HUES6 (cell line): ENCODE measurements at regions not wholly inside any gene's neighbourhood (a gene's known extent, or its start where the extent isn't known, plus 50 kb on each side); places are given as distances from the start of the nearest gene placed in this dataset.

Experiments used
- H3K27ac ChIP-seq: 2 replicates; pipeline ENCODE4 v1.7.0; 2013; ENCODE audit warnings: low read depth, mild to moderate bottlenecking, low read length, inconsistent platforms
- H3K27me3 ChIP-seq: 2 replicates; pipeline ENCODE4 v1.6.1; 2013; ENCODE audit warnings: low read length; ENCODE audit not compliant: control insufficient read depth, insufficient read depth
- H3K36me3 ChIP-seq: 2 replicates; pipeline ENCODE4 v1.6.1; 2013; ENCODE audit warnings: low read length; ENCODE audit not compliant: control insufficient read depth, insufficient read depth
- H3K4me1 ChIP-seq: 2 replicates; pipeline ENCODE4 v1.6.1; 2013; ENCODE audit warnings: low read length; ENCODE audit not compliant: control insufficient read depth, insufficient read depth
- H3K4me3 ChIP-seq: 2 replicates; pipeline ENCODE4 v1.5.1; 2013; ENCODE audit warnings: low read depth, low read length
- H3K9ac ChIP-seq: one replicate; pipeline ENCODE4 v1.6.1; 2013; ENCODE audit warnings: mild to moderate bottlenecking, low read length
- H3K9me3 ChIP-seq: 2 replicates; pipeline ENCODE4 v1.6.1; 2013; ENCODE audit warnings: low read depth, low read length; ENCODE audit not compliant: control insufficient read depth, insufficient read depth

- H3K9ac ChIP-seq: no peak overlapping the region
- H3K36me3 ChIP-seq: no peaks in the 10 kb centered on the region
- H3K27me3 ChIP-seq: no peaks in the 10 kb centered on the region
- H3K9me3 ChIP-seq: peaks cover 8% of the 10 kb centered on the region; the same call in 1 of the 2 replicates
- no peak overlapping the region for H3K27ac ChIP-seq
- no peaks in the 10 kb centered on the region for H3K4me1 ChIP-seq
- no peak overlapping the region for H3K4me3 ChIP-seq
Measured at GRCh38 chr22:48031589-48031988, 1269.1 kb downstream of the TBC1D22A start.

DNA sequence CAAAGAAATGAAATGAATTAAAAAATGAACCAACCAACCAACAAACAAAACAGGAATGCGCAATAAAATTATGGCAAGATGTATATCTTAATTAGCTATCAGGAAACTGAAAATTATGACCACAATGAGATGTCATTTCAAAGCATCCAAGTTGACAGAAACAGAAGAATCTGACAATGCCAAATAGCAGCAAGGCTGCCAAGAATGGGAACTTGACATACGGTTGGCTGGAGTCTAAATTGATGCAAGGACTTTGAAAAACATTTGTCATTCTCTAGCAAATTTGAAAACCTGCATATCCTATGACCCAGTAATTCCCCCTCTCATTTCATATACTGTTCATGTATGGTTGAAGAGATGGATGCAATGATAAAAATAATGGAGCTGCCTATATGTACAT is 1262.6 kb downstream of the TBC1D22A start:
- H3K9ac ChIP-seq: no peak overlapping the region
- H3K27me3 ChIP-seq: no peaks in the 10 kb centered on the region
- no peak overlapping the region for H3K4me3 ChIP-seq
- no peaks in the 10 kb centered on the region for H3K4me1 ChIP-seq
- peaks cover 31% of the 10 kb centered on the region for H3K9me3 ChIP-seq
- no peak overlapping the region for H3K27ac ChIP-seq
- no peaks in the 10 kb centered on the region for H3K36me3 ChIP-seq

DNA sequence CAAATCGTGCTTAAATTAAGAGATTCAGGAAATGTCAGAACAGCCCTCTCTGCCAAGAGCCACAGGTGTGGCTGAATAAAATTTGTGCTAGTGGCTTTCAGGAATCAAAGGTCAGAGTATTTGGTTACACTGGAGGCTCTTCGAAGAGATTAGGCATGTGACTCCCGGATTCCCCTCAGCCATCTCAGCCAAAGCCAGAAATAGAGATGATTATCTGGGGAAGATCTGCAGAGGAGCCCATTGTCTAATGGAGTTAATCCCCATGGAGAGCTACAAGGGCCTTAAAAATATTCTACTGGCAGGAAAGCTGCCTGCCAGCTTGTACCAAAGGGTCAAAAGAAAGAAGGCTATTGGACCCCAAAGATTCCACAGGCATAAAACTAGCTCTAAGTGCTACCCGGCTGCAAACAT is 1259.5 kb downstream of the TBC1D22A start:
- Histone ChIP-seq H3K9ac (no peak overlapping the region), H3K27me3 (no peaks in the 10 kb centered on the region), H3K36me3 (no peaks in the 10 kb centered on the region), H3K4me3 (no peak overlapping the region), H3K4me1 (no peaks in the 10 kb centered on the region), H3K9me3 (peaks cover 55% of the 10 kb centered on the region), H3K27ac (no peak overlapping the region)

- Histone ChIP-seq H3K9ac (no peak overlapping the region), H3K27ac (no peak overlapping the region), H3K4me1 (no peaks in the 10 kb centered on the region), H3K36me3 (no peaks in the 10 kb centered on the region), H3K27me3 (no peaks in the 10 kb centered on the region), H3K9me3 (peaks cover 71% of the 10 kb centered on the region), H3K4me3 (no peak overlapping the region)
Measured at GRCh38 chr22:48018346-48018745, 1255.9 kb downstream of the TBC1D22A start.

DNA sequence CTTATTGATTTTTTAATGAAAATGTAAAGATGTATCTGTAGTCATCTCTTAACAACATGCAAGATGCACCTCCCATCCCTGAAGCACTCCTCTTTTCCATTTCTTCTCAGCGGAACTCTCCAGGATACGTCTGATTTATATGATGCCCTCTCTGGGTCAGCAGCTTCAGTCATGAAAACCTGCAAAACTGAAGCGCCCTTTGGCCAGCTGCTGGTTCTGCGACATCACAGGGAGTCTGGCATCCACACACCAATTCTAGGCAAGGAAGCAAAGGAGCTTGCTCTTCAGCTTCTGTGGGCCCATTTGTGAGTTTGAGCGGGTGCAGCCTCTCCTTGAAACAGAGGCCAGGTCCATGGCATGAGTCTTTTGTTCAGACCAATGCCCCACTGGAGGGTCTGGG is 1253.3 kb downstream of the TBC1D22A start:
- Histone ChIP-seq H3K9me3 (peaks cover 63% of the 10 kb centered on the region), H3K4me1 (no peaks in the 10 kb centered on the region), H3K4me3 (no peak overlapping the region), H3K9ac (no peak overlapping the region), H3K27me3 (no peaks in the 10 kb centered on the region), H3K27ac (no peak overlapping the region), H3K36me3 (no peaks in the 10 kb centered on the region)

GRCh38 chr22:48004936-48005335 is 1242.5 kb downstream of the TBC1D22A start:
- Histone ChIP-seq H3K9ac (no peak overlapping the region), H3K27ac (no peak overlapping the region), H3K36me3 (no peaks in the 10 kb centered on the region), H3K4me3 (no peak overlapping the region), H3K4me1 (no peaks in the 10 kb centered on the region), H3K27me3 (no peaks in the 10 kb centered on the region), H3K9me3 (peaks cover 34% of the 10 kb centered on the region; the same call in 1 of the 2 replicates)

DNA sequence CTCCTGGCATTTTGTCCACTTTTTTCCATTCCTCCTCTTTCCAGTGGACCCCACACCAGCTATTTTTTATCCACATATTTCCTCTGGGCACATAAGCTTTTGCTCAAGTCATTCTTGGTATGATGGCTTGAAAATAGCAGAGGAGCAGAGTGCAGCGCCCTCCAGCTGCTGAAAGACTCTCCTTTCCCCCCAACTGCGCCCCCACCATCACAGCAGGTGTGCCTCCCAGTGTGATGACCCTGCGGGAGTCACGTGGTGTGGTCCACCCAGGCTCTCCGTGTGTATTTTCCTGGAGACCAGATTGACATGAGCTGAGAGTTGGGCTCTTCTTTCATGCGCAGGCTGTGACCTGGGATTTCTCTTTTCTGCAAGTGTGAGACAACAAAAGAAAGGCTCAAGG is 1241.6 kb downstream of the TBC1D22A start:
- Histone ChIP-seq H3K27me3 (no peaks in the 10 kb centered on the region), H3K9me3 (peaks cover 38% of the 10 kb centered on the region; the same call in 1 of the 2 replicates), H3K9ac (no peak overlapping the region), H3K36me3 (no peaks in the 10 kb centered on the region), H3K4me1 (no peaks in the 10 kb centered on the region), H3K4me3 (no peak overlapping the region), H3K27ac (no peak overlapping the region)

DNA sequence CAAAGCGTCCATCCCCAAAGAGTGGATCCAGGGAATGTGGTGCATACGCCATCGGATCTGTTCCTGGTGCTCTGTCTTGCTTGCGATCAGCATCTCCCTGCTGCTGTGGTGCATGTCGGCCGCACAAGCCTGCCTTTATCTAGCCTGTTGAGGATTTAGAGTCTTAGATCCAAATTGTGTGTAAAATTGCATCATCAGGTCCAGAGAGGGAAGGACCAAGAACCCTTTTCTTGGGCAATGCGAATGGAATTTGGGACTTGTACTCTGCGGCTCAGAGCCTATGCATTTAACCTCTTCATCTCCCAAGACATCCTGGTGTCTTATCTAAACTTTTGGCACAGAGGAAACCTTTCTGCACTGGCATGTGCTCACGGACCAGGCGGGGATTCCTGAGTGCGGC is 1238.7 kb downstream of the TBC1D22A start:
- Histone ChIP-seq H3K9ac (no peak overlapping the region), H3K27me3 (no peaks in the 10 kb centered on the region), H3K9me3 (peaks cover 54% of the 10 kb centered on the region; the same call in 1 of the 2 replicates), H3K27ac (no peak overlapping the region), H3K4me1 (no peaks in the 10 kb centered on the region), H3K36me3 (no peaks in the 10 kb centered on the region), H3K4me3 (no peak overlapping the region)

DNA sequence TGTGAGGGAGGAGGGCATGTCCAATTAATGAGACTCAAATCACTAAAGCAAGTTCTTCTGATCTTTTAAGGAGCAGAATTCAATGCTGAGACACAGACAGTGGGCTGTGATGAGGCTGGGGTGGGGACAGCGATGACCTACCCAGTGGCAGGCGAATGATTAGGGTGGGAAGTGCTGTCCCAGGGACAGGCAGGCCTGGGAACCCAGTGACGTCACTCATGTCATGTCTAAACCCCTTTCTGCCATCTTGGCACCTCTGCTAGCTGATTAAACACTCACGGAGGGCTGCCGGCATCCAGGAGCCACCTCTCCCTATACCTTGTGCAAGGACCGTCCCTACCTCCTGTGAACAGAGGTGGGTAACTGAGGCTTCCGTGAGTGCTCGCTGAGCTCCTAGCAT is 1235.2 kb downstream of the TBC1D22A start:
- Histone ChIP-seq H3K9ac (no peak overlapping the region), H3K4me1 (no peaks in the 10 kb centered on the region), H3K9me3 (peaks cover 65% of the 10 kb centered on the region; the same call in 1 of the 2 replicates), H3K27ac (no peak overlapping the region), H3K36me3 (no peaks in the 10 kb centered on the region), H3K4me3 (no peak overlapping the region), H3K27me3 (no peaks in the 10 kb centered on the region)

DNA sequence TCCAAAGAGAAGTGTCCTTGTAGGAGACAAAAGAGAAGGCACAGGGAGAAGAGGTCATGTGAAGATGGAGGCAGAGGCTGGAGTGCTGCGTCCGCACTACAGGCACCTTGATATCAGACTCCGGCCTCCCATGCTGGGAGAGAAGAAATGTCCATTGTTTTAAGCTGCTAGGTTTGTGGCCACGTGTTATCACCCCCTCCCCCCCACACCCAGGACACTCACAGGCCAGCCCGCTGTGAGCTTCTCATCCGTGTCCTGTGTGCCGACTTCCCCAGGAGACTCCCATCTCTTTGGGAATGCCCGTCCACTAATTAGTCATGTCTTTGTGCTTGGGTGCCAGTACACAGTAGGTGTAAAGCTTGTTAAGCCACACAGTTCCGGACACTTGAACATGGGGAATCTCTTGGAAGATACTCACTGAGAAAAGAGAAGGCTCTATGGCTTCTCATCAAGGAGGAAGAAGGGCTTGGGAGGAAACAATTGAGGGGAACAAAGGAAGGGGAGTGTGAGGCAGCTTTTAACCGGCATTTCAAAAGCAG is 1234.7 kb downstream of the TBC1D22A start:
- H3K27ac ChIP-seq: no peak overlapping the region
- no peak overlapping the region for H3K4me3 ChIP-seq
- H3K27me3 ChIP-seq: no peaks in the 10 kb centered on the region
- no peaks in the 10 kb centered on the region for H3K4me1 ChIP-seq
- H3K36me3 ChIP-seq: no peaks in the 10 kb centered on the region
- peaks cover 67% of the 10 kb centered on the region; the same call in 1 of the 2 replicates for H3K9me3 ChIP-seq
- H3K9ac ChIP-seq: no peak overlapping the region

GRCh38 chr22:47996446-47996857 is 1234.0 kb downstream of the TBC1D22A start:
- no peaks in the 10 kb centered on the region for H3K4me1 ChIP-seq
- H3K27ac ChIP-seq: no peak overlapping the region

More at GRCh38 chr22:47996446-47996857, 1234.0 kb downstream of the TBC1D22A start:
- Histone ChIP-seq H3K9me3 (peaks cover 66% of the 10 kb centered on the region; the same call in 1 of the 2 replicates), H3K36me3 (no peaks in the 10 kb centered on the region), H3K9ac (no peak overlapping the region), H3K27me3 (no peaks in the 10 kb centered on the region), H3K4me3 (no peak overlapping the region)
